ENCODE measurements at regions not wholly inside any gene's neighbourhood (a gene's known extent, or its start where the extent isn't known, plus 50 kb on each side); places are given as distances from the start of the nearest gene placed in this dataset.
"Not testable (repeated sequence)": the region's sequence is repeated elsewhere in the genome, so short reads cannot be mapped to it uniquely, and the experiment has no call there.

DNA sequence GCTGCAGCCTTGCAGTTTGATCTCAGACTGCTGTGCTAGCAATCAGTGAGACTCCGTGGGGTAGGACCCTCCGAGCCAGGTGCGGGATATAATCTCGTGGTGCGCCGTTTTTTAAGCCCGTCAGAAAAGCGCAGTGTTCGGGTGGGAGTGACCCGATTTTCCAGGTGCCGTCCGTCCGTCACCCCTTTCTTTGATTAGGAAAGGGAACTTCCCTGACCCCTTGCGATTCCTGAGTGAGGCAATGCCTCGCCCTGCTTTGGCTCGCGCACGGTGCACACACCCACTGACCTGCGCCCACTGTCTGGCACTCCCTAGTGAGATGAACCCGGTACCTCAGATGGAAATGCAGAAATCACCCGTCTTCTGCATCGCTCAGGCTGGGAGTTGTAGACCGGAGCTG is 203.2 kb downstream of the SNCAIP start:
- DNase-seq: not testable (repeated sequence)

DNA sequence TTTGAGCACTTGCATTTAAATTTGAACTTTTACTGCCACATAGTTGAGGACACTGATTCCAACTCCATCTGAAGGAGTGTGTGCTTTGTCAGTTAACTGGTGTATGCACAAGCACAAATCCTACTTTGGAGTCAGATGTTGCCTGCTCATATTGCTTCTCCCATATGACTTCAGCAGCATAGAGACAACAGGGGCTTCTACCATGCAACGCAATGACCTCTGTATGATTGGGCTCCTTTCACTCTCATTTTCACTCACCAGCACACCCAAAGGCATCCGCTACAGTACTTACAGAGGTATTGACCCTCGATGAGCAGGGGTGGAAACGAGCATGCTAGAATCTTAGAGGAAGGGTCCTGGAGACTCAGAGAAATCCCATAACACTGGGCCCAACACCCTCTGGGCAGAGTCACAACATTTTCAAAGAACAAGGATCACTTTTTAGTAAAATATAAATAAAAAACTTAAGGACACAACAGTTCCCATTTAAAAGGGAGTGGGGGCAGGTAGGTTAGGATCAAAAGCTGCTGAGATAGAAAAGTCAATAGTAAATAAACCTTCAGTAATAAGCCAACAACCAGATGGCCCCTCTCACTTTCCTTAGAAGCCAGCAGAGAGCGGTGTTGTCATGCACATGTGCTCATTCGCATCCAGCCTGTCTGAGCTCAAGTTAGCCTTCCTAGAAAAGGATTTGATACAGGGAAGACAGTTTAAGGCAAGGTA is 203.8 kb downstream of the SNCAIP start:
- DNase-seq: peak; percentile 66

DNA sequence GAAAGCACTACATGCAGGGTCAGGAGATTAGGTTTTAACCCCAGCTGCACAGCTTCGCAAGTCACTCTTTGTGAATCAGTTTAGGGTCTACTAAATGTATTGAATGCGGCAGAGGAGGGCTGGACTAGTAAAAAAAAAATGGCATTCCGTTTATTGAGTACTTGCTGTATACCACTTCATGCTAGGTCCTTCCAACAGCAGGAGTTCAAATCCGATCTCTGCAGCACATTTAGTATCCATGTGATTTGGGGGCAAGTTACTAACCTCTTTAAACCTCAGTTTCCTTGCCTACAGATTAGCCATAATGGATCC is 204.4 kb downstream of the SNCAIP start:
- no peak for DNase-seq

DNA sequence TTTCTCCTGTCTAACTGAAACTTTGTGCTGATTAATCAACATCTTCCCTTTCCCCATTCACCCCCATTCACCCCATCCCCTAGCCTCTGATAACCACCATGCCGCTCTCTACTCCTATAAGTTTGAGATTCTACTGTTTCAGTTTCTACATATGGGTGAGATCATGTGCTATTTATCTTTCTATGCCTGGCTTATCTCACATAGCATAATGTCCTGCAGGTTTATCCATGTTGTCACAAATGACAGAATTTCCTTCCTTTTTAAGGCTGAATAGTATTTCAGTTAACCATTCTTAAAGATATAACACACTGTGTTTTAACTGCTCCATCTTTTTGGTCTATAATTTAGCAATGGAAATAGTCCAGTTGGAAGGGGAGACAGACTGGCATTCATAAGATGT is 205.1 kb downstream of the SNCAIP start:
- DNase-seq: no peak

DNA sequence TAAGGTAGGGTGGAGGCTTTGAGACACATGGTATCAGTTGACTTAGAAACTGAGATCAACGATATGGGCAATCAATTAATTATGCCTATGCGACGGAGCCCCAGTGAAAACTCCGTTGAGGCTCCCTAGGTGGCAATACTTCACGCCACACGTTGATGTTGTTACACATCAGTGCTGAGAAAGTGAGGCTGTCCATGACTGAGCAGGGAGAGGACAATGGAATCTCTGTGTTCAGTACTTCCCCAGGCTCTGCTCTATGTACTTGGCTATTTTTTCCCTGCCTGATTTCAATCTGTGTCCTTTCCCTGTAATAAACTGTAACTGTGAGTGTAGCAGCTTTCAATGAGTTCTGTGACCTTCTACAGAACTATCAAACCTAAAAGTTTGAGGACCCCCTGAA is 211.7 kb downstream of the SNCAIP start:
- DNase-seq: no peak

DNA sequence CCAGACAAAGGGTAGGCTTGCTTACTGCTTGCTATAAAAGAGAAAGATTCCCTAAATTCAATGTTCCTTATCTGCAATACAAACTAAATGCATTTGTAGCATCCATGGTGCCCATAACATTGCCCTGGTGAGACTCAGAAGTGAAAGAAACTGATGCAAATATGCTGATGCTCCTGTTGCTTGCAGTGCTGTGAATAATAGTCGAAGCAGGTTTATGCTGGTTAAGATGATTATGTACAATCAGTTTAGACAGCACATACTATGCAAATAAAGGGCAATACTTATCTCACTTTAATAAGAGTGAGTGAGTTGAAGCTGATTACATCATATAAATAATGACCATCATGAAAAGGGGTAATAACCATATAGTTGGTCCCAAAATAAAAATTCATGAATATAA is 215.5 kb downstream of the SNCAIP start:
- DNase-seq: no peak

DNA sequence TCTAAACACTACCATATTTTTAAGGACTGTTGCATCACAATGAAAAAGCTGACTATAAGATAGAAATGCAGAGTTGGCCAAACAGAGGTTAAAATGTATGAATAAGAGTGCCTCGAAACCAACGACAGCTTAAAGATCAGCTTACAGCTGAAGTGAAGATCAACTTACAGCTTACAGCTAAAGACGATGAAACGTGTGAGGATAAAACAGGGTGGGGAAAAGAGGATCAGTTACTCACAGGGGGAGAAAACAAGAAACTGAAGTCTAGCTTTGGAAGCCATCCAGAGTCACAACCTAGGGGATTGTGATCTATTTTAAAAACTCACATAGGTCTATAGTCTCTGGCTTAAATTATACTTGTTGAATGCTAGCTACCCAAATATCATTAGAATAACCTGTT is 220.0 kb downstream of the SNCAIP start:
- no peak for DNase-seq

DNA sequence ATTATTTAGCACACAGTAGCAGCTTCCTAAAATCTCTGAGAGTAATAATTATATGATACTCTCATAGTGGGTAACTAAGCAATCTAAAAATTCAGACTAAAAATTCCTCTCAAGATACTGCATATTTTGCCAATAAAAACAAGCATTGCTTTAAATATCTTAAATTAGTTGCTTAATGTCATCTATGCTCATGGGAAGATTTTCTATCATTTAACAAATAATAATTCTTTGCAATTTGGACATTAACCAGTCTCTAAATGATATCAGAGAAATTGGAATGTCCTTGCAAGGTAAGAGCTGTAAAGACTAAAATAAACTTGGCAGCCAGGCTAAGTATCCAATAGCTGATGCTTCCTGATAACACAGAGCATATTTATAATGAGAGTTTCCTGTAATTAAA is 221.8 kb downstream of the SNCAIP start:
- DNase-seq: no peak

DNA sequence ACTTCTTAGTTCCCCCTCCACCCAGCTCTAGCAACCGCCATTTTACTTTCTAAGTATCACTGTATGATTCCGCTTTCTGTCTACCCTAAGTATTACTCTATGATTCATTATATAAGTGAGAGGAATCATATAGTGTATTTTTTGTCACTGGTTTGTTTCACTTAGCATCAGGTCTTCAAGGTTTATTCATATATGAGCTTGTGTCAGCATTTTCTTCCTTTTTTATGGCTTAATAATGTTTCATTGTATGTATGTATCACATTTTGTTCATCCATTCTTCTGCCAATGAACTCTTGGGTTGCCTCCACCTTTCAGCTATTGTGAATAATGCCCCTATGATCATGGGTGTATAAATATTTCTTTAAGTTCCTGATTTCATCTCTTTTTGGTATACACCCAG is 222.8 kb downstream of the SNCAIP start:
- DNase-seq: no peak

DNA sequence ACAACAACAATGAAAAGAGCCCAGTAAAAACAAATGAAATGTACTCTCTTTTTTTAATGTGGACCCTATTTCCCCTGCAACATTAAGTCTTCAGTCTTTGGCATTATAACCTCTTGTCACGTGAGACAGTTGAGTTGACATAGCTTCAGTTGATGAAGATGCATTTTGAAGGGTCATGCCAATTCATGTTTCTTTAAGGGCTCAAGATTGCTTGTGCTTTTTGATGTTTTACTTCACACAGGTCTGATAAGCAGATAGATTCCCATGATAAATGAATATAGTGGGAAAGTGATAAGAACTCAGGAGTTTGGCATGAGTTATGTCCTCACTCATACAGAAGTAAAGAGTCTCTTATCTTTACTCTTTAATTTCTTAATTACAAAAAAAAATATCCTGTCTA is 229.4 kb downstream of the SNCAIP start:
- no peak for DNase-seq

DNA sequence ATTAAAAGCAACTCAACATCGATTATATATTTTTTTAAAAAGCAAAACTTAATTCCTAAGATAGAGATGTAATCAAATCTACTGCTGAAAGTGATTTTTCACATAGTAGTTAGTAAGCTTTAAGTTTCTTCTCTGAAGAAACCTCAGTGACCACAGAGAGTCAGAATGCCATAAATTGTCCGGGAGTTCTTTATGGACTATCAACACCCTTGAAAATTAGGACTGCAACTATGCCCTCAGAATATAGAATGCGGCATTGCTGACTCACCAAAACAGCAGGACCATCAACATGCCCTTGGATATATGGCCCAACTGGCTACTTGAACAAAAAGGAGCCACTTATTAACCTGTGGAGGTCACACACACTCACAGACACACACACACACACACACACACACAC is 228.9 kb upstream of the SNX2 start:
- no peak for DNase-seq

DNA sequence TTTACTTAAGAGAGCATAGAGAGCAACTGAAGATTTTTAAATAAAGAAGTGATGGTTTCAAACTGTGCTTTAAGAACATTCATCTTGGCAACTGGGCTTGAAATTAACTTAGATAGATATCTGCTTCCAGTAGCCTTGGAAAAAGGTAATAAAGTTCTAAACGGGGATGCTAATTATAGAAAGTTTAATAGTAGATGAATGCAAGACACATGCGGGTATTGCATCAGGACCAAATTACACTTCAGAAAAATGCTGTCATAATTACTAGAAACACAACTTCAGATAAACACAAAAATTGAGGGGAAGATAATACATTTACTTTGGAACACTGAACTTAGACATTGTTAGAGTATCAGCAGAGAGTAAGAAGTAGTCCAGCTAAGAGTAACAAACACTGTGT is 227.7 kb upstream of the SNX2 start:
- DNase-seq: no peak

DNA sequence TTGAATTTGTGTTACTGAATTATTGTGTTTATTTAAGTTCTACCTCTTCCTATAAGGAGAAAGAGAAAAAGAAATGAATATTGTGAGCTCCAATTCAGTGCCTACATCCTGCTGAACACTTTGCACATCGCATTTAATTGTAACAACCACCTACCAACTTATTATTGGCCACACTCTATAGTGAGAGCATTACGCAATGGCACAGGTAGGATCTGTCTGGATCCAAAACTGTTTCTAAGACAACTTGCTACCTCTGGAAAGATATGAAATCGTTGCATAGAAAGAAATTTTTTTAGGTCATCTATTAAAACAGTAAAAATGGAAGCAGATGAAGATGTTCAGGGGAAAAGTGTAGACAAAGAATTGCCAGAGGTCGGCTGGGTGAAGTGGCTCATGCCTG is 227.2 kb upstream of the SNX2 start:
- no peak for DNase-seq

DNA sequence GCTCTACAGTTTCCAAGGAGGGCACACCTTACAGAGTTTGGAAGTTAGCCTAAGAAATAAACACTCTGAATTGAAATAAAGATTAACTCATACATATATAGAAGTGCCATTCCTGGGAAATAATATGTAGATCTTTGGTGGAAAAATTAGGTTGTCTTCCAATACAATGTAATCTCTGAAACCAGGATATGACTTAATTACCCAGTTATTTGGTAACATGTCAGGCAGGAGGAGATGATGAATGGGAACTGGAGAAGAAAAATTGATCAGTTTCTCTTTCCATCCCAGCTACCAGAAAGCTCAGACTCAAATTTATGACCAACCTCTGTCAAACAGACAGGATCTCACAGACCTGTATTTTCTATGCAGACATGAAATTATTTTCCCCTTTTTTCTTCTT is 215.2 kb upstream of the SNX2 start:
- DNase-seq: no peak

DNA sequence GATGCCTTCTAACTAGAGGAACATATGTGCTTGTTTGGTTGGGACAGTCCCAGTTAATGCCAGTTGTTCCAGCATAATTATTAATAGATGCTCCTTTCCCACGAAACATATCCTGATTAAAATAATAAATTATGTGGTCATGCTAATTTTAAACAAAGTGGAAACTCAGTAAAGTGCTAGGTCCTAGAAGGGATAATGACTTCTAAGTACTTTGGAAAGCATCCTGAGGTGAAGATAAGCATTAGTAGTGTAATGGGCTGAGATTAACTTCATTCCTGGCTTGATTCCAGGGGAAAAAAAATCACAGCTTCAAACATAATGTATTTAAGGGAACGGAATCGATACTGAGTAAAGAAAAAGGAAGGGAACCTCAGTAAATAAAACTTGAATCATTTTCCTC is 213.7 kb upstream of the SNX2 start:
- DNase-seq: no peak

DNA sequence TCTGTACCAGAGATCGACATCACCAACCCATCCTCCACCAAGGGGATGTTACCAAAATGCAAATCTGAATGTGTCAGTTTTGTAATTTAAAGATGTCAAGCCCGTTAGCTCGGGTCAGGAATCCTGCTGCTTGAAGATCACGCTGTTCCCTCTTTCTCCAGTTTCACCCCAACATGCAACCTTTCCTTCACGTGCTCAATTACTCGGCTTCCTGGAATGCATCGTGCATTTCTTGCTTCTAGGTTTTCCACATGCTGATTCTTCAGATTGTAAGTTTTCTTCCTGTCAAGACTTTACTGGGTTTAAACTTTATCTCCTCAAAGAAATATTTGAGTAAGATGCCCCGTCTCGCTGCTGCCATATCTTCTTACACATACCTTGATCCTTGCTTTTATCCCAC is 209.5 kb upstream of the SNX2 start:
- no peak for DNase-seq

DNA sequence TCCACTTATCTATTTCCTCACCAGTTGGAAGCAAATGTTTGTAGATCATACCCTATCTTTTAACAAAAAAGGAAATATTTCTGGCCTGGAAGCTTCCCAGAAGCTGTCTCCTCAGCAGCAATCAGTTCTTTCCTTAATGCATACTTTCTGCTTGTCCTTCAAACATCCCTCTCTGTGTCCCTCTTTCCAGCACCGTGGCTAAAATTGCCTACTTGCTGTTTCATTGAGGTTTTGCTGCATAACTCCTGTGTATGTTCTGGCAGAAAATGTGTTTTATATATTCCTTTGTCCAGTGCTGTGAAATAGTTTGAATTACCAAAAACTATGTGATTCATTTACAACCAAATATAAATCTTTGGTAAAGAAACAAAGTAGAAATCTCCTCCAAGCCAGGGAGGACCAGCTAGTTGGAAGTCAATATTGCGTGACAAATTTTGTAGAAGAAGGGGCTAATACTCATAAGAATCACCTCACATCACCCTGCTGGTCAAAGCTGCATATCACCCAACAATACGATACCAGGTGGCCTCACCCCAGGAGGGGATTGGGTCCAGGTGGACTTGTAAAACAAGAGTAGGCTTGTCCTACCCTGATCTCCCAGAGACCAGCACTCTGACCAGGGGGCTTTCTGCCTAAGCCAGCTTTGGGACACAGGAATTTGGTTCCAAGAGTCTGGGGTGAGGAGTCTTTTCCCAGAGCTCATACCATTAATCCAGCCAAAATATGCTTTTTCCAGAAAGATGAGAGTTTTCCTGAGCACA is 198.4 kb upstream of the SNX2 start:
- DNase-seq: no peak

DNA sequence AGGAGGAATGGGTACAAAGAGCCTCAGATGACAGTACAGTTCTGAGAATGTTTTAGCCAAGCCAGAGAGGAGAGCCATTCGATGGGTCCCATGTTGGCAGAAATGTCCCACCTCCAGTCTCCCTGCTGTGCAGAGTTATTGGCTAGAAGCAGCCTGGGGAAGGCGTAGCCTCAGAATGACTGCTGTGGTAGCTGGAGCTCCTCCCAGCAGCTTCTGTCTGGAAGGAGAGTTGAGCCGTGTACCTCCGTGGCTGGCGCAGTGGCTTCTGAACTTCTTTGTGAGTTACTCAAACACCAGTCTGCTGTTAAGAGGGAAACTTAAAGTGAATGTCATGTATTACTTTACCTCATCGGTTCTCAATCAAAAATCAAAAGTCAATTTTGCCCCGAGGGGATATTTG is 193.3 kb upstream of the SNX2 start:
- DNase-seq: no peak

DNA sequence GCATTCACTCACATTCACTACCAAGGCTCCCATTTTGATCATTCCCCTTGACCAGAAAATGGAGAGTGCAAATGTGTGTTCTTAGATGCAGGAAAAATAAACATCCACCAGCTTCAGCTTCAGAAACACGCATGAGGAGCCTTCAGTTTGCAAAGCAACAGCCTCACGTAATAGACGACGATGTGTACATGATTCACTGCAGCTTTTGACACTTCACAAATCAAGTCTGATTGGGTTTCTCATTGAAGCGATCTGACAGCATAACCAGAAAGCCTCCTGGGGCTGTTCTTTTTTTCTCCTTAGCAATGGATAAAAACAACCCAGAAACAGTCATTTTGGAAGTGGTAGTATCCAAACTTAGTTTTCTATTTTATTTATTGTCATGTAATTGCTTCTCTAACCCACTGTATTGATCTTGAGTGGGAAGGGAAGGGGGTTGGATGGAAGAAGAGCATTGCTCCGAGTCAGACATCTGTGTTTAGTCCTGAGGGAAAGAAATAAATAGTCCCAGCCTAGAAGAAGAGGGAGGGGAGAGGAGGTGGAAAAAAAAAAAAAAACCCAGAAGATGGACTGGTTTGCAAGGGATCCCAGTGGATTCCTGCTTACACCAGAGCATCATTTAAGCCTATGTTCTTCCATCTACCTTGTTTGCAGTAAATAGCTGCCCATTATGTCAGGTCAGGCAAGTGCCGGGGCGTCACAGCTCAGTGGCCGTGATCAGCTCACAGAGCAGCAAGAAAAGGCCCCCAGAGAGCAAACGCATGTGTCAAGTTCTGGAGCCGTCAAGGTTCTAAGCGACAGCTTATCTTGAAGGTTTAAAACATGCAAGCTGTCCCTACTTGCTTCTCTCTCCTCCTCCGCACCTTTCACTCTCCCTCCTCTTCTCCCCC is 190.2 kb upstream of the SNX2 start:
- DNase-seq: no peak

DNA sequence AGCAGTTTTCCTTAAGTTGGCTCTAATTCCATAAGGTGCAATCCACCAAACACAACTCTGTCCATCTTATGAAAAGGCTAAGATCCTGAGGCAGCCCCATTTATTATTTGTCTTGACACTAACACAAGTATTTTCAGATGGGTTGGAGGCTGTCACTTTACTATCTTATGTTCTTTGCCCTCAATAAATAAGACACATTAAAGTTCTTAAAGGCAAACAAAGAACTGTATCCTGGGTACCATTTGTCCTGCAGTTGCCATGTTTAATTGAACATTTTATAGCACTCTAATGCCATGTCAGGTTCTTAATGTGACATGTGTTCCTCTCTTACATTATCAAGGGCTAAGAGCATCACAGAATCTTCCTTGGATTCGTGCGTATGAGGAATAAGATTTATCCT is 189.5 kb upstream of the SNX2 start:
- no peak for DNase-seq

DNA sequence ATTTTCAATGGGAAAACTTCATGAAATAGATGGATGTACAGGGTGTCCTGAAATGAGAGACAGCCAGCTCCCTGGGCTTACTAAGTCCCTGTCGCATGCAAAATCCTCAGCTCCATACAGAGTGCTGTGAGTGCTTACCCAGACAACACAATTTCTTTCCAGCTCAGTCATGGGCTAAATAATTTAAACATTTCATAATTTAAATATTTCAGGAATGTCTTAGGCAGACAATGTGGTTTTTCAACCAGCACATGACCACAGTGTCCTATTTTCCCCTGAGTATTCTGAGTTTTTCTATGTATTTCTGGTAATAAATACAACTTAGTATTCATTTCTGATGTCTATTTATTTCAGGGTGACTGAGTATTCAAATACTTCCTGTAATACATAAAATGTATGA is 188.5 kb upstream of the SNX2 start:
- no peak for DNase-seq

DNA sequence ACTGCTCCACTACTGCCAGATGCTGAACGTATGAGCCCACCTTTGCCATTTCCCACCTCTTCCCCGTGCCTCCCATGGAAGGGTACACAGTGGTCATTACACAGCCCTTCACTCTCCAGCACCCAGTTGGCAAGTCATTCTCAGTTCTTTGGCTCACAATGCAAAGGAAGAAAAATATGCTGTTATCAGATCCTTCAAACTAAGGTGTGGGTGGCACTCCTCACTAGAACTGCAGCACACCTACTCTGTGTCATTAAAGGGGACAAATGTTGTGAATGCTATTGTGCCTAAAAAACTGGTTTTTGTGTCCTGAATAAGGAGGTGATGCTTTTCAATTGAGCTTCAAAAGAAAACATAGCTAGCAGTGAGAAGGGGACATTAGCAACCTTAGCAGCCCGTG is 183.1 kb upstream of the SNX2 start:
- DNase-seq: no peak

DNA sequence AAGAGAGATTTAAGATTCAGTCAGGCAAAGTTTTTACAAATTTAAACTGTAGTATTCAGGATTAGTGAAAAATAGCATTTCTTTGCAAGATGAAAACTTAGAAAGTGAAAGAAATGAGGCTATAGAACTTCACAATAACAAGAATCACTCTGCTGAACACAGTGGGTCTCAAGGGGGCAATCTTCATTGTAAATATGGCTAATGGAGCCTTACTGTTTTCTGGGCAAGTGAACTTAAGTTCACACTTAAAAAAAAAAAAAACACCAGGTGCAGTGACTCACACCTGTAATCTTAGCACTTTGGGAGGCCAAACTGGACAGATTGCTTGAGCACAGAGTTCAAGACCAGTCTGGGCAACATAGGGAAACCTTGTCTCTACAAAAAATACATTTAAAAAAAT is 175.9 kb upstream of the SNX2 start:
- no peak for DNase-seq

DNA sequence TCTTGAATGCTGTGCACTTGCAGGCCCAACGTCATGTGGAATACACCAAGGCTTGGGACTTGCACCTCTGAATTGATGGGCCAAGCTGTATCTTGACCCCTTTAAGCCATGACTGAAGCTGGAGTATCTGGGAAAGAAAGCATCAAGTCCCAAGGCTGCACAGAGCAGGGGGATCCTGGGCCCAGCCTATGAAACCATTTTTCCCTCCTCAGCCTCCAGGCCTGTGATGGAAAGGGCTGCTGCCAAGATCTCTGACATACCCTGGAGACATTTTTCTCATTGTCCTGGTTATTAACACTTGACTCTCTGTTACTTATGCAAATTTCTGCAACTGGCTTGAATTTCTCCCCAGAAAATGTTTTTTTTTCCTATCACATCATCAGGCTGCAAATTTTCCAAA is 174.0 kb upstream of the SNX2 start:
- no peak for DNase-seq
